LNCaP clone FGC (cell line): ENCODE measurements at regions not wholly inside any gene's neighbourhood (a gene's known extent, or its start where the extent isn't known, plus 50 kb on each side); places are given as distances from the start of the nearest gene placed in this dataset.

Experiments
- DNase-seq: peaks from one replicate; pipeline ENCODE4 v3.0.0-alpha.2; 2011; ENCODE audit warnings: low read depth
- H3K4me3 ChIP-seq: 2 replicates; pipeline ENCODE4 v1.5.1; 2011; ENCODE audit warnings: mild to moderate bottlenecking, low read depth, low read length, control low read depth
- TF ChIP-seq, protein P1 (sequence below): IDR thresholded peaks from 2 replicates; pipeline ENCODE4 v1.5.1; 2012; ENCODE audit warnings: mild to moderate bottlenecking; ENCODE audit not compliant: control insufficient read depth, insufficient read depth; ENCODE audit errors: extremely low read depth

DNA sequence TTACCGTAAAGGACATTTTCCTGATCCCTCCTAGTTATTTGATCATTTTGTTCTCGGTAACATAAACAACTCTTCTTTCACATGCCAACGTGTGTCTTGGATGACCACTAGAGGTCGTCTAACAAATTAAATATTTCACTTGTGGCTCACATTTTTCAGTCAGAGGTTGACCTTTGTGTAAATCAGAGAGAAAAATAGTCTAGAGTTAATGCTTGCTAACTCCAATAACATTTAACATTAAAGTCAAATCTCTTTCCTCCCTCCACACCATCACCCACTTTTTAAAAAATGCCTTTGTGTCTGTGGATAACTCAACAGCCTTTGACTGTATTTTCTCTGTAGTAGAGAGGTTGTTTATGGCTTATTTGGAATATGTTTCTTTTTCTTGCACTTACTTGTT is 220.5 kb upstream of the B3GALT2 start:
- no peak overlapping the region for H3K4me3 ChIP-seq
- TF ChIP-seq, protein P1, sequence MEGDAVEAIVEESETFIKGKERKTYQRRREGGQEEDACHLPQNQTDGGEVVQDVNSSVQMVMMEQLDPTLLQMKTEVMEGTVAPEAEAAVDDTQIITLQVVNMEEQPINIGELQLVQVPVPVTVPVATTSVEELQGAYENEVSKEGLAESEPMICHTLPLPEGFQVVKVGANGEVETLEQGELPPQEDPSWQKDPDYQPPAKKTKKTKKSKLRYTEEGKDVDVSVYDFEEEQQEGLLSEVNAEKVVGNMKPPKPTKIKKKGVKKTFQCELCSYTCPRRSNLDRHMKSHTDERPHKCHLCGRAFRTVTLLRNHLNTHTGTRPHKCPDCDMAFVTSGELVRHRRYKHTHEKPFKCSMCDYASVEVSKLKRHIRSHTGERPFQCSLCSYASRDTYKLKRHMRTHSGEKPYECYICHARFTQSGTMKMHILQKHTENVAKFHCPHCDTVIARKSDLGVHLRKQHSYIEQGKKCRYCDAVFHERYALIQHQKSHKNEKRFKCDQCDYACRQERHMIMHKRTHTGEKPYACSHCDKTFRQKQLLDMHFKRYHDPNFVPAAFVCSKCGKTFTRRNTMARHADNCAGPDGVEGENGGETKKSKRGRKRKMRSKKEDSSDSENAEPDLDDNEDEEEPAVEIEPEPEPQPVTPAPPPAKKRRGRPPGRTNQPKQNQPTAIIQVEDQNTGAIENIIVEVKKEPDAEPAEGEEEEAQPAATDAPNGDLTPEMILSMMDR: peak; percentile 71
- peak; percentile 25 for DNase-seq

DNA sequence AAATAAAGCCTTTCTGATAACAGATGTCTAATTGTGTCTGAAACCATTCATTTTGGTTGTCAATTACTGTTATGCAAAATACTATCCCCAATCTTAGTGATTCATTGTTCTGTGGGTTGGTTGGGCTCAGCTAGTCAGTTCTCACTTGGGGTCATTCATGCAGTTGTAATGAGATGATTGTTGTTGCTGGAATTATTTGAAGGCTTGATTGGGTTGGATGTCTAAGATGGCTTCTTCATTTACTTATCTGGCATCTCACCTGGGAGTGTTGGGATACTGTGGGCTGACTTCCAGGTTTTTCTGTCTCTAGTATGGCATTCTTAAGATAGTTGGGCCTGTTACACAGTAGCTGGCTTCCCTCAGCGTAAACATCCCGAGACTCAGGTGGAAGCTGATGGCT is 217.8 kb upstream of the B3GALT2 start:
- no peak overlapping the region for H3K4me3 ChIP-seq
- DNase-seq: no peak
- TF ChIP-seq, protein P1: no peak

DNA sequence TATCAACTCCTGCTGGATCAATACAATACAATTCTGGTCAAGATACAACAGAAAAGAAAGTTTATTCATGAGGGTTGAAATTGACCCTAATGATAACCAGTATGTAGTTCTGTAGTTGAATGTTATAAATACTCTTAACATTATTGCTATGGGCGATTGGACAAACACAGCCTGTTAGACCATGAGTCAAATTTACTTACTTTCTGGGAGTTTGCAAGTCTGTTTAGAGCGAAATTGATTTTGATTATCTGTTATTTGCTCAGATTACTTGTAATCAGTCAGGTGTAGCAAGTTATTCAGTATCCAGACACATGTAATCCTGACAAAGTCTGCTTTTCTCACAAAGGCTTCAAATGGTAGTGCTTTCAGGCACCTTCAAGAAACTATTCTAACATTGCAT is 216.6 kb upstream of the B3GALT2 start:
- no peak for DNase-seq
- TF ChIP-seq, protein P1: no peak
- H3K4me3 ChIP-seq: no peak overlapping the region

DNA sequence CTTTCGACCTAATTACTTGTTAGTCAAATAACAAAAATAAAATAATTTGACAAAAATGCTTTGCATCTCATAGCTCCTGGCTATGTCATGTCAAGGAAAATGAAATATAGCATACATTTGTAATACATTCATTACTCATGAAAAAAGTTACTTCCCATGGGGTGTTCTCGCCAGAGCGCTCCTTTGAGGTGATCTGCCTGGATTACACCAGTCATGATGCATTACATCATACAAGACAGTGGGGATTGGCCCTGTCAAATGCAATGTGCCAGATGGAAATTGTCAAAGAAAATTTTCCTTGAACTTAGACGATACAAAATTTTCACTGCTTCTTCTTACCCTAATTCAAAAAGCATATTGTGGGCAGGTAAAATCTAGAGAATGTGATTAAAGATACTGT is 215.6 kb upstream of the B3GALT2 start:
- H3K4me3 ChIP-seq: no peak overlapping the region
- TF ChIP-seq, protein P1: no peak
- no peak for DNase-seq

DNA sequence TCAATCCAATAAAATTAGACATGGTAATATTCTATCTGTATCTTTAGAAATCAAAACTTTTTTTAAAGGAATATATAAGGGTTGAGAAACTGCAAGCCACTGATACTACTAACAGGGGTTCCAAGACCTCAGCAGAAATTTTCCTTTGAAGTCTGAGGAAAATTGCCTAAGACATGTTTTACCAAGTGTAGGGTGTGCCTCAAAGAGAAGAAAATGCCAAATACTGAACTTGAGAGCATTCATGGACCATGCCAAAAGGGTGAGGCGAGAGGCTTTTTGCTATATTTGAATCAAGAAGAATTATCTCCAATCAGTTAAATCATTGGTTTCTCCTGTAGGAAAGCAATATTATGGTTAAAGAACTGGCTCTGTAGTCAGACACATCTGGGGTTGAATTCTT is 207.9 kb upstream of the B3GALT2 start:
- H3K4me3 ChIP-seq: no peak overlapping the region
- DNase-seq: no peak
- TF ChIP-seq, protein P1: no peak

DNA sequence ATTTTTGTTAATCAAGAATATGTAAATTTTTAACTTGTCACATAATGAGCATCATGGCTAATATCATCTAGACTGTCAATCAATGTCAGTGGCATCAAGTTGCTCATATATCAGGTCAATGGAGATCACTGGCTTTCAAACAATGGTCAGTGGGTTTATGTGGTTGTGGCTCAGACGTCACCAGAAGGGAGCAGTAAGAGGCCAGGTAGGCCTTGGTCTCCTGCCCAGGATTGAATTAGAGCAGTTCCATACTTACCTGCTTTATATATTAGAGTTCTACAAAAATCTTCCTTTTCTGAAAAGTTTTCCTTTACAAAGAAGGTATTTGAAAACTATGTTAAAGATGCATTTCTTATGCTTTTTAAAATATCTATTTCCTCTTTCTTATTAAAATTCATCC is 206.3 kb upstream of the B3GALT2 start:
- TF ChIP-seq, protein P1: peak; percentile 30; the same call in 1 of the 2 replicates
- no peak for DNase-seq
- no peak overlapping the region for H3K4me3 ChIP-seq

DNA sequence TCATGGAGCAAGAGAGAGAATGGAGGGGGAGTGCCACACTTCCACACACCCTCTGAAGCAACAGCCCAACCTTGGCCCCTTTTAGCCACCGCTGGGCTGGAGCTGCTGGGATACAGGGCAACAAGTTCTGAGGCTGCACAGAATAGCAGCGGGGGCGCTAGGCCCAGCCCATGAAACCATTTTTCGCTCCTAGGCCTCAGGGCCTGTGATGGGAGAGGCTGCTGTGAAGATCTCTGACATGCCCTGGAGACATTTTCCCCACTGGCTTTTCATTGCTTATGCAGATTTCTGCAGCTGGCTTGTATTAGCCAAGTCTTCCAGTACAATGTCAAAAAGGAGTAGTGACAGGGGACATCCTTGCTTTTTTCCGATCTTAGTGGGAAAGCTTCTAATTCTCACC is 202.3 kb upstream of the B3GALT2 start:
- TF ChIP-seq, protein P1: no peak
- H3K4me3 ChIP-seq: no peak overlapping the region
- no peak for DNase-seq
